GM12878 (cell line): ENCODE measurements at regions not wholly inside any gene's neighbourhood (a gene's known extent, or its start where the extent isn't known, plus 50 kb on each side); places are given as distances from the start of the nearest gene placed in this dataset.
A peak's percentile ranks its signal among the peaks of the same experiment; 100 is the strongest.

ENCODE experiments used
- ATAC-seq: fragments of 200-7000 bp; cut with Tn5 transposase; 3 replicates; pipeline ENCODE4 v1.9.1; 2020; ENCODE audit warnings: mild to moderate bottlenecking, moderate library complexity
- BruUV-seq: library from RNA; stranded (reverse); fragments of 400-500 nt; replicated peaks from 2 replicates; lab custom pipeline; 2021; lab: Mats Ljungman, UMichigan
- CTCF ChIA-PET: fragments of 300-600 bp; sonication (Branson Sonifier 250); formaldehyde crosslinking; extraction: SDS; loops from one replicate; lab custom pipeline; 2021; ENCODE audit warnings: inconsistent platforms; lab: Yijun Ruan, JAX
- POLR2A ChIA-PET: fragments of 350-600 bp; formaldehyde crosslinking; extraction: SDS; loops from one replicate; lab custom pipeline; 2021; ENCODE audit warnings: inconsistent platforms; lab: Charles Lee
- RAD21 ChIA-PET: fragments of 300-600 bp; sonication (Branson Sonifier 250); formaldehyde crosslinking; loops from one replicate; lab custom pipeline; 2023; ENCODE audit warnings: antibody characterized with exemption; ENCODE audit not compliant: unreplicated experiment; lab: Charles Lee
- SMC1A ChIA-PET: fragments of 300-600 bp; sonication (Branson Sonifier 250); formaldehyde crosslinking; loops from one replicate; lab custom pipeline; 2023; ENCODE audit not compliant: unreplicated experiment, uncharacterized antibody; lab: Charles Lee
- DNase-seq: peaks from one replicate; pipeline ENCODE4 v3.0.0-alpha.2; 2011; ENCODE audit warnings: low read depth, low spot score
- FAIRE-seq: peaks from 3 replicates; lab custom pipeline; 2011; peaks lifted over from hg19 to GRCh38; lab: Jason Lieb, UNC
- H2AFZ ChIP-seq: 2 replicates; pipeline ENCODE4 v1.6.0; 2011; ENCODE audit warnings: low read depth, low read length, control low read depth; ENCODE audit not compliant: control insufficient read depth
- H3K27ac ChIP-seq: 2 replicates; pipeline ENCODE4 v1.5.1; 2011; ENCODE audit warnings: control low read depth; ENCODE audit not compliant: control insufficient read depth, insufficient read depth
- H3K27me3 ChIP-seq, 2 experiments: replicated peaks in 1 of 2; 2 replicates each; pipeline versions ENCODE4 v1.6.0 to v1.6.1; 2011; ENCODE audit warnings: low read length in 1 of 2; ENCODE audit not compliant: control insufficient read depth in 2 of 2, insufficient read depth in 2 of 2
- H3K36me3 ChIP-seq, 2 experiments: 2 replicates each; pipeline ENCODE4 v1.5.1; 2011; ENCODE audit warnings: low read length in 1 of 2; ENCODE audit not compliant: control insufficient read depth in 2 of 2, insufficient read depth in 2 of 2
- H3K4me1 ChIP-seq: 2 replicates; pipeline ENCODE4 v1.6.1; 2011; ENCODE audit warnings: mild to moderate bottlenecking, low read length, moderate library complexity, mixed read lengths; ENCODE audit not compliant: control insufficient read depth, insufficient read depth
- H3K4me2 ChIP-seq: 2 replicates; pipeline ENCODE4 v1.6.0; 2011; ENCODE audit warnings: control low read depth; ENCODE audit not compliant: control insufficient read depth, insufficient read depth
- H3K4me3 ChIP-seq: fragments of 200-600 bp; sonication (generic); 2 replicates; pipeline ENCODE4 v1.5.1; 2016
- H3K79me2 ChIP-seq: 2 replicates; pipeline ENCODE4 v1.6.0; 2011; ENCODE audit warnings: low read length; ENCODE audit not compliant: control insufficient read depth, insufficient read depth
- H3K9ac ChIP-seq: 2 replicates; pipeline ENCODE4 v1.8.0; 2011; ENCODE audit warnings: low read length, control low read depth, mixed read lengths; ENCODE audit not compliant: control insufficient read depth, insufficient read depth
- H3K9me3 ChIP-seq: replicated peaks from 3 replicates; pipeline ENCODE4 v1.5.1; 2011; ENCODE audit warnings: mild to moderate bottlenecking, low read length; ENCODE audit not compliant: control insufficient read depth, insufficient read depth
- H4K20me1 ChIP-seq: 2 replicates; pipeline ENCODE4 v1.6.0; 2011; ENCODE audit not compliant: control insufficient read depth, insufficient read depth
- ATF2 ChIP-seq: IDR thresholded peaks from 2 replicates; pipeline ENCODE4 v1.6.1; 2012; ENCODE audit warnings: low read length, inconsistent platforms
- E2F4 ChIP-seq: IDR thresholded peaks from 2 replicates; pipeline ENCODE4 v1.6.1; 2012; ENCODE audit warnings: low read depth, low read length, improper control_type of control experiment
- EGR1 ChIP-seq, 2 experiments: IDR thresholded peaks; 1 replicate in 1 of 2; 2 replicates in 1 of 2; pipeline ENCODE4 v1.6.1; 2011 to 2012; ENCODE audit warnings: low read depth in 2 of 2, low read length in 2 of 2, borderline replicate concordance in 1 of 2, mild to moderate bottlenecking in 1 of 2, moderate library complexity in 1 of 2
- GABPA ChIP-seq: IDR thresholded peaks from 2 replicates; pipeline ENCODE4 v1.6.1; 2014; ENCODE audit warnings: antibody characterized with exemption, low read depth, mild to moderate bottlenecking, inconsistent platforms
- JUND ChIP-seq: IDR thresholded peaks from 2 replicates; pipeline ENCODE4 v1.6.1; 2012; ENCODE audit warnings: low read depth, mild to moderate bottlenecking, low read length, improper control_type of control experiment, moderate library complexity
- MYC ChIP-seq: IDR thresholded peaks from 2 replicates; pipeline ENCODE4 v1.6.1; 2011; ENCODE audit warnings: mild to moderate bottlenecking, low read length, moderate library complexity, inconsistent platforms; ENCODE audit not compliant: insufficient read depth, insufficient replicate concordance, insufficient read length, severe bottlenecking
- NFYB ChIP-seq: IDR thresholded peaks from 2 replicates; pipeline ENCODE4 v1.6.1; 2011; ENCODE audit warnings: low read depth, mild to moderate bottlenecking, low read length, improper control_type of control experiment, moderate library complexity; ENCODE audit not compliant: insufficient read depth
- PAX8 ChIP-seq: fragments of 450-650 bp; IDR thresholded peaks from 2 replicates; pipeline ENCODE4 v1.6.1; 2017; ENCODE audit warnings: mild to moderate bottlenecking, moderate library complexity
- PBX3 ChIP-seq: IDR thresholded peaks from 2 replicates; pipeline ENCODE4 v1.6.1; 2011; ENCODE audit warnings: mild to moderate bottlenecking, low read depth, low read length, moderate library complexity; ENCODE audit not compliant: insufficient replicate concordance
- POU2F2 ChIP-seq: IDR thresholded peaks from 3 replicates; pipeline ENCODE4 v1.6.1; 2011; ENCODE audit warnings: low read depth, mild to moderate bottlenecking, low read length, borderline replicate concordance
- SPI1 ChIP-seq: IDR thresholded peaks from 2 replicates; pipeline ENCODE4 v1.6.1; 2011; ENCODE audit warnings: low read depth, mild to moderate bottlenecking, low read length, moderate library complexity, borderline replicate concordance; ENCODE audit not compliant: insufficient read depth
- SREBF2 ChIP-seq: IDR thresholded peaks from 2 replicates; pipeline ENCODE4 v1.6.1; 2012; ENCODE audit warnings: mild to moderate bottlenecking, low read length
- TARDBP ChIP-seq: IDR thresholded peaks from 2 replicates; pipeline ENCODE4 v1.6.1; 2016; ENCODE audit warnings: borderline replicate concordance
- TCF3 ChIP-seq: IDR thresholded peaks from 2 replicates; pipeline ENCODE4 v1.6.1; 2012; ENCODE audit warnings: low read depth, mild to moderate bottlenecking, low read length, borderline replicate concordance; ENCODE audit not compliant: insufficient read depth
- WGBS: methylation state at CpG from one replicate; pipeline ENCODE4 v1.1.6; 2016; ENCODE audit warnings: low lambda C conversion rate; ENCODE audit not compliant: insufficient replicate concordance, insufficient coverage; ENCODE audit errors: missing lambda C conversion rate; 5-methylcytosine and 5-hydroxymethylcytosine counted together
- in situ Hi-C: fragments of 300-500 bp; cut with MboI; formaldehyde crosslinking; loops from 9 replicates; pipeline ENCODE4 v1.14.3; 2018; ENCODE audit warnings: mixed read lengths
- intact Hi-C: fragments of 100-400 bp; cut with micrococcal nuclease; formaldehyde crosslinking; loops from one replicate; pipeline ENCODE4 v1.14.2; 2022; ENCODE audit not compliant: unreplicated experiment
- TF ChIP-seq, protein P1 (sequence below): IDR thresholded peaks from 2 replicates; pipeline ENCODE4 v1.6.1; 2011; ENCODE audit warnings: low read depth, low read length, improper control_type of control experiment, borderline replicate concordance
- TF ChIP-seq, protein P2 (sequence below): fragments of 150-350 bp; IDR thresholded peaks from 2 replicates; pipeline ENCODE4 v1.6.1; 2014; ENCODE audit warnings: mild to moderate bottlenecking, low read depth, low read length
- TF ChIP-seq, protein P3 (sequence below): fragments of 450-650 bp; IDR thresholded peaks from 2 replicates; pipeline ENCODE4 v1.6.1; 2016; ENCODE audit warnings: mild to moderate bottlenecking

GRCh38 chr5:38722918-38723317, 122.9 kb upstream of the OSMR start:
- Histone ChIP-seq H3K36me3 (no peaks in the 10 kb centered on the region), H4K20me1 (no peaks in the 10 kb centered on the region), H2AFZ (no peak overlapping the region), H3K4me1 (no peaks in the 10 kb centered on the region), H3K4me2 (no peak overlapping the region), H3K9me3 (no peaks in the 10 kb centered on the region; the same call in 2 of the 3 replicates), H3K9ac (no peak overlapping the region), H3K79me2 (no peaks in the 10 kb centered on the region), H3K4me3 (no peak overlapping the region), H3K27ac (no peak overlapping the region), H3K27me3 (no peaks in the 10 kb centered on the region)
- WGBS: 36% methylated on average over 5 of the region's 5 CpGs
- in situ Hi-C loops (no loop called here), intact Hi-C loops (no loop called here)
- ATAC-seq: peak; percentile 67
- no peak for DNase-seq
- SMC1A ChIA-PET: no interaction called here
- POLR2A ChIA-PET: no interaction called here
- RAD21 ChIA-PET: interaction anchor here (0.6 kb wide), 1 partner anchor 87 kb away, joined by 3 read pairs; no protein-coding TSS in a partner anchor
- BruUV-seq: no TSS peak
- FAIRE-seq: no peak
- CTCF ChIA-PET: interaction anchor here (0.6 to 5.6 kb wide), 2 partner anchors 164 to 281 kb away, joined by 3 to 18 read pairs; no protein-coding TSS in a partner anchor
- TF ChIP-seq E2F4 (no peak), PBX3 (no peak), SREBF2 (no peak), GABPA (no peak), MYC (no peak), TARDBP (no peak), EGR1 (IDR thresholded peaks at IDR 0.05; ENCODE audit: borderline replicate concordance in 1 of 2, low read depth in 2 of 2, low read length in 2 of 2) (no peak), PAX8 (no peak), TCF3 (no peak), ATF2 (no peak), SPI1 (no peak), POU2F2 (no peak), NFYB (no peak), JUND (no peak)
- TF ChIP-seq, protein P1, sequence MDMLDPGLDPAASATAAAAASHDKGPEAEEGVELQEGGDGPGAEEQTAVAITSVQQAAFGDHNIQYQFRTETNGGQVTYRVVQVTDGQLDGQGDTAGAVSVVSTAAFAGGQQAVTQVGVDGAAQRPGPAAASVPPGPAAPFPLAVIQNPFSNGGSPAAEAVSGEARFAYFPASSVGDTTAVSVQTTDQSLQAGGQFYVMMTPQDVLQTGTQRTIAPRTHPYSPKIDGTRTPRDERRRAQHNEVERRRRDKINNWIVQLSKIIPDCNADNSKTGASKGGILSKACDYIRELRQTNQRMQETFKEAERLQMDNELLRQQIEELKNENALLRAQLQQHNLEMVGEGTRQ: no peak
- TF ChIP-seq, protein P2, sequence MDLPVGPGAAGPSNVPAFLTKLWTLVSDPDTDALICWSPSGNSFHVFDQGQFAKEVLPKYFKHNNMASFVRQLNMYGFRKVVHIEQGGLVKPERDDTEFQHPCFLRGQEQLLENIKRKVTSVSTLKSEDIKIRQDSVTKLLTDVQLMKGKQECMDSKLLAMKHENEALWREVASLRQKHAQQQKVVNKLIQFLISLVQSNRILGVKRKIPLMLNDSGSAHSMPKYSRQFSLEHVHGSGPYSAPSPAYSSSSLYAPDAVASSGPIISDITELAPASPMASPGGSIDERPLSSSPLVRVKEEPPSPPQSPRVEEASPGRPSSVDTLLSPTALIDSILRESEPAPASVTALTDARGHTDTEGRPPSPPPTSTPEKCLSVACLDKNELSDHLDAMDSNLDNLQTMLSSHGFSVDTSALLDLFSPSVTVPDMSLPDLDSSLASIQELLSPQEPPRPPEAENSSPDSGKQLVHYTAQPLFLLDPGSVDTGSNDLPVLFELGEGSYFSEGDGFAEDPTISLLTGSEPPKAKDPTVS: no peak
- TF ChIP-seq, protein P3, sequence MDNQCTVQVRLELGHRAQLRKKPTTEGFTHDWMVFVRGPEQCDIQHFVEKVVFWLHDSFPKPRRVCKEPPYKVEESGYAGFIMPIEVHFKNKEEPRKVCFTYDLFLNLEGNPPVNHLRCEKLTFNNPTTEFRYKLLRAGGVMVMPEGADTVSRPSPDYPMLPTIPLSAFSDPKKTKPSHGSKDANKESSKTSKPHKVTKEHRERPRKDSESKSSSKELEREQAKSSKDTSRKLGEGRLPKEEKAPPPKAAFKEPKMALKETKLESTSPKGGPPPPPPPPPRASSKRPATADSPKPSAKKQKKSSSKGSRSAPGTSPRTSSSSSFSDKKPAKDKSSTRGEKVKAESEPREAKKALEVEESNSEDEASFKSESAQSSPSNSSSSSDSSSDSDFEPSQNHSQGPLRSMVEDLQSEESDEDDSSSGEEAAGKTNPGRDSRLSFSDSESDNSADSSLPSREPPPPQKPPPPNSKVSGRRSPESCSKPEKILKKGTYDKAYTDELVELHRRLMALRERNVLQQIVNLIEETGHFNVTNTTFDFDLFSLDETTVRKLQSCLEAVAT: no peak
